ENCODE measurements at regions not wholly inside any gene's neighbourhood (a gene's known extent, or its start where the extent isn't known, plus 50 kb on each side); places are given as distances from the start of the nearest gene placed in this dataset.

DNA sequence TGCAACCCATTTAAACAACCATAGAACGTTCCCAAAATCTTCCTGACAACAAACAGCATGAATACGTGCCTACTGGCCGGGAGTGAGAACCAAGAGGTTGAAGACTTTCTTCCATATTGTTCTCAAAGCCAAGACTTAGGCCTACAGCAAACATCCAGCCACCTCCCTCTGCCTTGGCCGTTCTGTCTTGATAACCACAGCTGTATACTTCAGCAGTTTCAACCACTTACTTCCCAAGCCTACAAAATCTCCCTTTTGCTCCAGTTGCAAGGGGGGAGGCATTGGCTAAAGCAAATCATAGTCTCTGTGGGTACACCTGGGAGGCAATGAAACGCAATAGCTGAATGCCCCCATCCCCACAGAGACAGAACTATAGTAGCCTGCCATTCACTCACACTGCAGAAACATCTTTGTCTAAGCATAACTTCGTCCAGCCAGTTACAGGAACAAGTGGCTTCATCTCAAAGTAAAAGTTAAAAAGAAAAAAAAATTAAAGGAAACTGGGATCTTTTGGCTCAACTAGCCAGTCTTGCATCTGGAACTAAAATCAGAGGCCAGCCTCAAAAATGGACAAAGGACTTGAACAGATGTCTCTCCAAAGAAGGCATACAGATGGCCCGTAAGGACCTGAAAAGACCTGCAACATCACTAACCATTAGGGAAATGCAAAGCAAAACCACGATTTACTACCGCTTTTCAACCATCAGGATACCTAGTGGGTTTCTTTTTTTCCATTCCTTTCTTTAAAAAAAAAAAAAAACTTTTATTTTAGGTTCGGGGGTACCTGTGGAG lies 186.0 kb downstream of the PSMG1 start:
- no peak for DNase-seq

DNA sequence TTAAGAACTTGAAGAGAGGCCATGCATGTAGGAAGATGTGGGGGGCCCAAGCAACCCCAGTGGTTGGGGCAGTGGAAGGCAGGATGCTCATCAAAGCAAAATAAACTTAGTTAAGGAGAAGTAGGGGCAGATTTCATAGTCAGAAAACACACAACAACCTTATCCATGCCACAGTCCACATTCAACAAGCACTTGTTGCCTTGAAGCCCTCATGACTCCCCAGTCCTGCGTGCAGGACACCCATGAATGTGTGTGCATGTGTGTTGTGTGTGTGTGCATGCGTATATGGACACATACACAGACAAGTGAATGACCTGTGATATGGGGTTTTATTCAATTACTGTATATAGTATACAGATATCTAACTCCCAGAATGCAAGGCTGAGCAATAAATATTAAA lies 186.9 kb downstream of the PSMG1 start:
- no peak for DNase-seq

DNA sequence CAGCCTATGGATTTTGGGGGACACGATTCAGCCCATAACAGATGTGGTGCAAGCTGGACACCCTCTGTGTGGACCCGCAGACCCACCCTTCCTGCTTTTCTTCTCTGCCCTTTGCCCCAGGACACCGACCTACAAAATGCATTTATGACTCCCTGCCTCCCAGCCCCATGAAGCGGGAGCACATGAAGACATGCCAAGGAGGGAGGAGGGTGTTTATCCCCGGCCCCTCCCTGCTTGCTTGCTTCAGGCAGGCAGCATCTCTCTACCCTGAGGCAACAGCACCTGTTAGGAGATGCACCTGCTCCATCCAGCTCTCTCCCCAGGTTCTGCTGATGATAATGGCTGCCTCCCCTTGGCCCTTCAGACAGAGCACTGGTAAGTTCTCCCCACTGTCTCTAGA lies 187.5 kb downstream of the PSMG1 start:
- no peak for DNase-seq

DNA sequence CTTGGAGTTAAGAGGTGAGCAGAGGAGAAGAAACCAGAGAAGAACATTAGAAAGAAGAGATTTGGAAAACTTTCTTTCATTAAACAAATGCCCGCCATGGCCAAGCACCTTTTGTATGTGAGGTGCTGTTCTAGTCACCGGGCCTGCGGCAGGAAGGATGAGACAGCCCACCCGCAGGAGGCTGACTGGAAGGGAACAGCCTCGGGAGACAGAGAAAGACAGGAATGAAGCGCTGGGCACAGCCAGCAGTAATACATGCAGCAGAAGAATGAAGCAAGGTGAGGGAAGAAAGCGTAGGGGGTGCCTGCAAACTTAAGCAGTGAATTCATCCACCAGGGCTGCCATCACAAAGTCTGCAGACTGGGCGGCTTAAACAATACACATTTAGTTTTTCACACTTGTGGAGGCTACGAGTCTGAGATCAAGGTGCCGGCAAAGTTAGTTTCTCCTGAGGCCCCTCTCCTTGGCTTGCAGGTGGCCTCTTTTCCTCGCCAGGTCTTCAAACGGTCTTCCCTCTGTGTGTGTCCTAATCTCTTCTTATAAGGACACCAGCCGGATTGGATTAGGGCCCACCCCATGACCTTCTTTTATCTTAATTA lies 188.1 kb downstream of the PSMG1 start:
- DNase-seq: no peak

DNA sequence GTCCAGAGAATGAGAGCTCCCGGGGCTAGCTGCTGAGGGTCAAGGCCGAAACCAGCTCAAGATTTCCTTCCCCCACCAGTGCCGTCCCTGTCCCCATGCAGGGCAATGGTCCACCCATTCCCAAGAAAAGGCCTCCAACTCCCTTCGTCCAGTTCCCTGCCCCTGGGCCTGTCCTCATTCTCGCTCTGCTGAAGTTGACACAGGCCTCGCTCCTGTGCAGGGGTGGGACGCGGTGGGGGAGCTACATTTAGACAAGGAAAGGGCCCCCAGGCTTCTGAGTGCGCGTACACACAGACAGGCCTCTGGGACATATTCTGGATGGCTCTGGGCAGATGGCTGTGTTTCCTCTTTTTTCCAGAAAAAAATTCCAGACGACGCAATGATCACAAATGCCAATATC lies 188.3 kb downstream of the ETS2 start:
- no peak for DNase-seq

DNA sequence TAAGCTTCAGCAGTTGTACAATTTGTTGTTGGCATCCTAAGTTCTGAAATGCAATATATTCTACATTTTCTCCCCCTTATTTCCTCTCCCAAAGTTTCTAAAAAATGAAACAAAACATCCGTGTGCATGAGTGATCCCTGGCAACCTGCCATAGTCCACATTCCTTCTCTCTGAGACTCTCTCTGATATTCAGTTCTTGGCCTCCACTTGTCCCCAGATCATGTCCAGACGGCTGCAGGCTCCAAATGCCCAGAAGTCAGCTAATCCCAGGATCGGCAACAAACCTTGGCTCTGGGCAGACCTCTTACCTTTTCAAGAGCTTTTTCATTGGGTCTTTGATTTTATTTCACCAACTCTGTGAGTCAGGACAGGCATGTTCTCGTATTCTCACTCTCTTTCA lies 187.8 kb downstream of the ETS2 start:
- DNase-seq: no peak

DNA sequence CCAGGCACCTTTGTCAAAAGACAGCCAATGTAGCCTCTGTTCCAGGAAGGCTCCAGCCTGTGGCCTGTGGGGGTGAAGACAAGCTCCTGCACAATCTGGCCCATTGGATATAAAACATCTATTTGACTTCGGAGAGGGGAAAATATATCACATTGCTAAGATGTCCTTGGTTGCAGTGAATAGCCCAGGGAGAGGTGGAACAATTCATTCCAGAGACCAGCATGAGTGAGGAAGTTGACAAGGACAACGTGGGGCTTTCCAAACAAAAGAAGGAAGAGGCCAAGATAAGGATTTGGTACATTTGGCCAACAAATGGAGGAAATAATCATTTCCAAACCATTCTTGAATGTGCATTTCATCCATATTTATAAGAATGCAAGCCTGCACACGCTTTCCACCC lies 187.0 kb downstream of the ETS2 start:
- DNase-seq: no peak

DNA sequence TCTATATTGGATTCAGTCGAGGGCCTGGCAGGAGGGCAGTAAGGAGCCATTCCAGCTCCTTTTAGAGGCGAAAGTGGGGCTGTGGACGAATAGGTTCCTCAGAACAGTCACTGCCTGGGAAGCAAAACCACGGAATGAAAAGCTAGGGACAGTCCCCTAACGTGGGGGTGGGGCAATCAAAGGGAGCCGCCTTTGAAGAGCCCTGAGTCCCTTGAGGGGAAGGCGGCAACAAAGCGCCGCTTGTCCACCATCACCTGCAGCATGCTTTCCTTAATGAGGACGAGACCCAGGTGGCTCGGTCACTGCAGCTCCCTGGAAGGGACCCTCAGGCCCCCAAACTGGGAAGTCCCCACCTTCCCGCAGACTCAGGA lies 184.7 kb downstream of the ETS2 start:
- DNase-seq: no peak

DNA sequence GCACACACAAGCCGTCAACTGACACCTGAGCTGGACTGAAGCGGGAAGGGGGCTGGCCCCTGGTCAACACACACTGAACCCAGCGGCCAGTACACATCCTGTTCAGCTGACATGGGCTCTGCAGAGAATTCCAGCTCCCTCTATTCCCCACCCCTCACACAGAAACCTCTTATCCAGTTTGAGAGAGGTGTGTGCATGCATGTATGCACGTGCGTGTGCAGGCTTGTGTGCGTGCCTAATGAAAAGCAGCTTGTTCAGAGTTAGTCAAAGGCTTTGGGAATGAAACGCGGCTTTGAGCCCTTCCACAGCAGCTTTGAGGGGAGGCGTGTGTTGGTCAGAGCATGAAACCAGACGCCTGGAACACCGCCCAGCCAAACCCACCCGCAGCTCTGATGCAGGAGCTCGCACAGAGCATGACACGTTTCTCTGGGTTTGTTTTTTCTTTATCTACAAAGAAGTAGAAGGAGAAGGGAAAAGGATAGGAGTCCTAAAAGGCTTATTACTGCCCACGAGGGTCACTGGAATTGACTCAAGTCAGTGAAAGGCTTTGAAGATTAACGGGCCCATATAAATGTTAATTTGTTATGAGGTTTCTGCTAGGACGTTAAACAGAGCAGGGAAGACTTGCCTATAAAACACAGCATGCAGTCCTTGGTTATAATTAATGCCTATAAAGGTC lies 184.2 kb downstream of the ETS2 start:
- no peak for DNase-seq

DNA sequence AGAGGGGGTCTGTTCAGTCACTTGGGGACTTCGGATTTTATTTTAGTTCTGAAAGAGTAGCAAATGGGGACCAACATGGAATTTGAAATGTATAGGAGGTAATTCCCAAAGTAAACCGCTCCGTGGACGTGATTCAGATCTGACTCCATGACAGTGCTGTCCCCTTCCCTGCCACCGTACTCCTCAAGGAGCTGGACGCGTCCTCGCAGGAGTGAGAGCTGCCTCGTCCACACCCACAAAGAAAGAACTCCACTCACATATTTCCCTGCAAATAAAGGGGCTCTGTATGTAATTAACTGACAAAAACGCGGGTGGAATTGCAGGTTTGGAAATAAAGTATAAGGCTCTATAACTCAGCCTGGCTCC lies 183.6 kb downstream of the ETS2 start:
- no peak for DNase-seq

DNA sequence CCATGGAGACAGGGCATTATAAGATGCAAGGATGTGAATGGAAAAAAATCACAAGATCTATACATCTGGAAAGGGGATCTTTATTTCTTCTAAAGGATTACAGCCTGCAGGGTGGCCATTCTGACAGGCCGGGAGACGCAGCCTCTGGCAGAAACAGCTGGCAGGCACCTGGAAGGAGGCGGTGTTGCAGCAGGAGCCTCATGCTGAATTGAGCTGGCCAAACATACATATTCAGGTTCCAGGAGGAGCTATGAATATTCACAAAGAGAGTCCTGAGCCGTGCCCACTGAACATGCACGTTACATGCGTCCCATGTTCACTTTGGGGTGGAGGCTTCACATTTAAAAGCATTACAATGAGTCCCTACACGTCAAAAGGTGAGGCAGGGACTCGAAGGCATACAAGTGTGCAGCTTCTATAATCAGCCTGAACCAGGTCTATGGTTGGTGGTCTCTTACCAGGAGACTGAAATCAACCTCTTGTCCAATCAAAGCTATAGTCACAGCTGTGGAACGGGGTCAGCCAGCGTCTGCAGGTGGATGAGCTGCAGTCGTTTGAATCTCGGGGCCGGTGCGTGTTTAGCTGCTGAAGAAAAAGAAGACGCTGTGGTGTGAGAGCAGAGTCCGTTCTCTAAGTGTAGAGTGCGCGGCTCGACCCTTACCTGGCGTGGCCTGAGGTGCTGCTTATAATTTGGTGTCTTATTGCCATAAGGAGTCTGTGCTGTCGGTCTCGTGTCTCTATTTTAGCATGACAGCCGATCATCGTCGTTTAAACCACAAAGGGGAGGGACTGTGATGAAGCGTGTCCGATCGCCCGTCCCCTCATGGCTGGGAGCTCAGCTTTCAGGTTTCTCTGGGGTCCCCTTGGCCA lies 183.0 kb downstream of the ETS2 start:
- DNase-seq: no peak

DNA sequence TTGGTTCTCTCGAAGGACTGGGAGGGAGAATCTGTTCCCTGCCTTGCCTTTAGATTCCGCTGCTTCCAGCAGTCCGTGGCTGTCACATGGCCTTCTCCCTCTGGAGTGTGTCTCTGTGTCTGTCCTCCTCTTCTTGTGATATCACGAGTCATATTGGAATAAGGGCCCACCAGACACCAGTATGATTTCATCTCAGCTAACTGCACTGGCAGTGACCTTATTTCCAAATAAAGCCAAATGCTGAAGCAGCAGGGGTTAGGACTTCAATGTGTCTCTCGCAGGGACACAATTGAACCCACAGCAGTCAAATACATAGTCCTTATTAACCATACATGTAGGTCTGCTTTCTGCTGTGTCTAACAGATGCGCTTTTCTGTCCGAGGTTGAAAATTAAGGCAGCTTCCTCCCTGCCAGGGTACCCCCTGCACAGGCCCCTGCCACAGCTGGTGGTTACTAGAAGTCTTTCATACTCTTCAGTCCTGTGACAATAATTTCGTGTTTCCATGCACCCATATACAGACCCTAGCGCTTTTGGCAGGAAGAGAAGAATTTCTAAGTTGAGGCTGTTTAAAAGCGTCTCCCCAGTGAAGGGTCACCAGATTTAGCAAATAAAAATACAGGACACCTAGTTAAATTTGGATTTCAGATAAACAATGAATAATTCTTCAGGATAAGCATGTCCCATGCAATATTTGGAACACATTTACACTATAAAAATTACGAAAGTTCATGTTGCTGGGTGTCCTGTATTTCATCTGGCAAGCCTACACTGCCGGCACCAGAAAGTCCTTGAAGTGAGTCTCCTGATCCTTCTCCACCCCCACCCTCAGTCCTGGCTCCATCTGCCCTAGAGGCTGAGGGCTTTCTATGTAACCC lies 182.1 kb downstream of the ETS2 start:
- DNase-seq: no peak

DNA sequence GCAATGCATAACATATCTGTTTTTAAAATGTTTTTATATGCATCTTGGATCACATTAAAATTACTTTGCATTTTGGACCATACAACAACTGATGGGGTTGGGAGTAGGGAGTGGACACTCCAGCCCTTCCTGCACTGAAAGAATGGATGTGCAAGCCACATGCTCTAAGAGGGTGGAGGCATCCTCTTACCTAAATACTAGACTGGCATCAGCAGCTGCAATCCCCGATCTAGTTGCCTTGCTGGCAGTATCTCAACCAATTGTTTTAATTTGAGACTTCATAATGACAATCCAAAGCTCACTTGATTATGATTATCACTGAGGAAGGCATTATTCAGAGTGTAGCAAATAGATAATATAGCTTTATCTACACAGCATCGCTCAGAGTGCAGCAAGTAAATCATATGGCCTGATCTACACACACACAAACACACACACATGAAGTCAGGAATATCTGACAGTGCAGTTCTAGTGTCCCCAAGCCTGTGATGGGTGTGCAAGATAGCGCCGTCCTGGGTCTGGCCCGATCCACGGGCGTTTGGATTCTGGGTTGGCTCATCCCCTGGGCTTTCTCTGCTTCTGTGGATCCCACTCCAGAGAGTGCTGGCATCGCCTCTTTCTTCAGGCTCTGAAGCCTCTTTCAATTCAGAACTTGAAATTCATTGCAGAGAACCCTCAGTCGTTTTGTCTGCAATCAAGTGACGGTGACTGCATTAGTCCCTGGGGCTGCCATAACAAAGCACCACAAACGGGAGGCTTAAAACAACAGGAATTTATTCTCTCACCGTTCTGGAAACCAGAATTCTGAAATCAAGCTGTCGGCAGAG lies 181.3 kb downstream of the ETS2 start:
- no peak for DNase-seq

DNA sequence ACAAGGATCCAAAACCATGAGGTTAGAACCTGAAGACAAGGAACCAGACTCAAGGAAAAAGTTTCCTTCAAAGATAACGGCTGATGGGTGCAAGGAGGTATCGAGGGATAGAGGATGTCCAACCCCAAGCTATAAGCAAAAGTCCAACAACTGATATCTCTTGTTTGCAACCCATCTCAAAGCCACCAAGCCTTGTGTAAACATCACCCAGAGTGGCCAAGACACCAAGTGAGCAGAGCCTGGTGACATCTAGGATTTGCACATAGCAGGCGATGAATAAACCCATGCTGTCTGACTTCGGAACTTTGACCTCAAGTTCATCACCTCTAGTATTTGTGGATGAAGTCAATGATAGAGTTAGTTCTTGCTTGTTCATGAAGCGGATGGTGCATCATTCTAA lies 180.7 kb downstream of the ETS2 start:
- no peak for DNase-seq

DNA sequence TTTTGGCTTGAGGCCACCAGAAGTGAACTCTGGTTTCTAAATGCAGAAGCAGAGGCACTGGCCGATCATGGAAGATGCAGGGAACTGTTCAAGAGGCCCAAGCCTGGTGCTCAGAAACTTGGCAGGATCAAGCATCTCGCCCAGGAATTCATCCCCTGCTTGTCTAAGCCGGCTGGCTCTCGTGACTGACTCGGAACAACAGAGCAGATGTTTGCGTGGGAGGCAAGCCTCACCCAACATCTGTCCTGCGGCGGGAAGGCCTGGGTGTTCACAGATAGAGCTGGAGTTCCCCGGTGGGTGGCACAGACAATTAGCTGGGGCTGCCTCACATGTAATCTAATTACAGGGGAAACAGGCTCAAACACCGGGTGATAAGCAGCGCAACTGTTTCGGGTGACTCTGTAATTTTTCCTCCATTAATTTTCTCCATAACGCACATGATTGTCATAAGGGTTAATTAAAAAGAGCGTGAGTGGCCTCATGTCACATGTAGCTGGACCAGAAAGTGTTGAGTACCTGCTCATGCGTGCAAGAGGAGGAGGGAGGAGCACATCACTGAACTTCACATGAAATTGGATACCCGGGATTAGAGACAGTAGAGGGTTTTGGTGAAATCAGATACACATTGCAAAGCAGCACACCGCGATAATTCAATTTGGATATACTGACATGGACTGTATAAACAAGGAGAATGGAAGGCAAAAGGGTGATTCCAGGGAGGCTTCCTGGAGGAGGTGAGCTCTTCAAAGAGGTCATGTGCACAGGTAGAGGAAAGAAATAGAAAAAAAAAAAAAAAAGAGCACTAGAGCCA lies 180.0 kb downstream of the ETS2 start:
- DNase-seq: peak; percentile 20 to 22

DNA sequence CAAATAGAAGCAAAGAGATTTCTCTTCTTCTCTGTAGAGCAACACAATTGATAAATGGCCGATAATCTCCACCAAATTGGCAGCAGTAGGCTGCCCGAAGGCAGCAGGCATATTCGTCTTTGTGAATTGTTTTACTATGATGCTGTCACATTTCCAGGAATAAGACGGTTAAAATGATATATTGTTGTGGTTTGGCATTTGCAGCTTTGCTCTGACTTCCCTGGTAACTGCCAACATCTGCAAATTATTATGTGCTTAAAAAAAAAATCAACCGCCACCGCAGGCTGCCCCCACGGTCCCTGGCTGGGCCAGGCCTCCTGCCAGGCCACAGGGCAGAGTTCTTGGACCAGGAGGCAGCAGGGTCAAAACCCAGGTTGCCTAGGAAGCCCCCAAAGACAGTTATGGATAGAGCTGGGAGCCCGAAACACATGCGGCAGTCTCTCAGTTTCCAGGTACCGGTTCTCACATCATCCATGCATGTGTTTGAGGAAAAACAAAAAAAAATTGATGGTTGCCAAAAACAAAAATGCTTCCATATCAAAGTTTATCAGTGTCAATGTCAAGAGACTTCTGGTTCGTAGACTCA lies 179.3 kb downstream of the ETS2 start:
- DNase-seq: no peak

DNA sequence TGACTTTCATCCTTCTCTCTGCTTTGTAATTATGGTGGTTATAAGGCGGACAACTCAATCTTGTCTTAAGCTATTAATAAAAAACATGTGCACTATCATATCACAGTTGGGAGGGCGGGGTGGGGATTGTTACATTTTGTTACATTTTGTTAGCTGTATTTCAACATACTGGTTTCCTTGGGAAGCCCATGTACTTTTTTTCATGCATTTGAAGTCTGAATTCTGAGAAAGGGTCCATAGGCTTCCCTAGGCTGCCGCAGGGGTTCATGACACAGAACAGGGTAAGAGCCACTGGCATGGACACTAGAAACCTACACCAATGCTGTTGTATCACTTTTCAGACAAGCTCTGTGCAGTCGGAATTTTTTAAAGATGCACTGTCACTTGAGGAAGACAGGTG lies 178.8 kb downstream of the ETS2 start:
- DNase-seq: no peak

DNA sequence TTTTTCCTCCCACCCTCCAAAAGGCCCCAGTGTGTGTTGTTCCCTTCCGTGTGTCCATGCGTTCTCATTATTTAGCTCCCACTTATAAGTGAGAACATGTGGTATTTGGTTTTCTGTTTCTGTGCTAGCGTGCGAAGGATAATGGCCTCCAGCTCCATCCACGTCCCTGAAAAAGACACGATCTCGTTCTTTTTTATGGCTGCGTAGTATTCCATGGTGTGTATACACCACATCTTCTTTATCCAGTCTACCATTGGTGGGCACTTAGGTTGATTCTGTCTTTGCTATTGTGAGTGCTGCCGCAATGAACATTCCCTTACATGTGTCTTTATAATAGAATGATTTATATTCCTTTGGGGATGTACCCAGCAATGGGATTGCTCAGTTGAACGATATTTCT lies 177.8 kb downstream of the ETS2 start:
- DNase-seq: no peak

DNA sequence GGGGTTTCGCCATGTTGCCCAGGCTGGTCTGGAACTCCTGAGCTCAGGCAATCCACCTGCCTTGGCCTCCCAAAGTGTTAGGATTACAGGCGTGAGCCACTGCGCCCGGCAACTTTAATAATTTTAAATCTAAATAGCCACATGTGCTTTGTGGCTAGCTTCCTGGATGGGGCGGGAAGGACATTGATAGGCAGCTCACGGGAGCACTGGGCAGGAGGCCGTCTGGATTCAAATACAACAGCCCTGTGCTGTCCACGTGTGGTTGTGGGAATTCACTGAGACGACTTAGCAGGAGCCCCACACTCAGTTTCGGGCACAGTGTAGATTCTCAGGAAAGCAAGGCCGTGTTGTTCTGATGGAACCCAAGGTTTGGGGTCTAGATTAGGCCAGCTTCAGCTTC lies 177.1 kb downstream of the ETS2 start:
- DNase-seq: no peak

DNA sequence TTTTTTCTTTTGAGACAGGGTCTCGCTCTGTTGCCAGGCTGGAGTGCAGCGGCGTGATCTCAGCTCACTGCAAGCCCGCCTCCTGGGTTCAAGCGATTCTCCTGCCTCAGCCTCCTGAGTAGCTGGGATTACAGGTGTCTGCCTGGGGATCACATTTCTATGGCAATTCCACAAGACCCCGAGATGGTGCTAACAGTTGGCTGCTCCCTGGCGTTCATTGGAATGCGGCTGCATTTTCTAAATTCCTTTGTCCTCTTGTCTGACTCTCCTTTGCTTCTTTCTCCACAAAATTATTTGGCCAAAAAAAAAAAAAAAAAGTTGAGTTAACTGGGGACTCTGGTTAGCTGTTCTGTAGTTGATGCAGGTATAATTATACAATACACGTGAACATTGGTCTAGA lies 176.4 kb downstream of the ETS2 start:
- DNase-seq: no peak

All from activated CD4-positive, alpha-beta T cell treated with anti-CD3 and anti-CD28 coated beads for 4 hours (primary cell).